ENCODE measurements at regions not wholly inside any gene's neighbourhood (a gene's known extent, or its start where the extent isn't known, plus 50 kb on each side); places are given as distances from the start of the nearest gene placed in this dataset.

- DNase-seq (no peak), ATAC-seq (ENCODE audit: poor library complexity) (no peak)
- H3K4me1 ChIP-seq (ENCODE audit: insufficient read depth, low read length): no peaks in the 10 kb centered on the region
- no peak overlapping the region for H3K27ac ChIP-seq (ENCODE audit: low read depth in 1 of 2, low read length in 2 of 2)
- Mint-ChIP-seq H3K27me3 (no peaks in the 10 kb centered on the region), H3K27ac (no peak overlapping the region), H3K4me1 (ENCODE audit: low read depth) (peaks cover 11% of the 10 kb centered on the region), H3K9me3 (no peaks in the 10 kb centered on the region), H3K36me3 (ENCODE audit: low read depth) (no peaks in the 10 kb centered on the region), H3K4me3 (no peak overlapping the region)
- intact Hi-C loops (cut with DNase I, micrococcal nuclease): no loop called here
- no peak overlapping the region for H3K4me3 ChIP-seq (ENCODE audit: low read length)
- no peaks in the 10 kb centered on the region for H3K9me3 ChIP-seq (ENCODE audit: control insufficient read depth in 1 of 2, insufficient read depth in 1 of 2, low read length in 2 of 2)
- H3K27me3 ChIP-seq (ENCODE audit: control insufficient read depth in 1 of 2, insufficient read depth in 2 of 2, low read length in 2 of 2): no peaks in the 10 kb centered on the region
- CTCF ChIA-PET: no interaction called here
- POLR2A ChIA-PET: no interaction called here
- TF ChIP-seq CTCF (IDR thresholded peaks at IDR 0.05): no peak
- no peaks in the 10 kb centered on the region for H3K36me3 ChIP-seq (ENCODE audit: insufficient read depth, low read length)
These were observed 272.0 kb downstream of the DTHD1 start for GRCh38 chr4:36553453-36553852.

GRCh38 chr4:36556984-36557383, 275.6 kb downstream of the DTHD1 start:
- H3K4me1 ChIP-seq (ENCODE audit: insufficient read depth, low read length): no peaks in the 10 kb centered on the region
- Mint-ChIP-seq H3K9me3 (peaks cover 3% of the 10 kb centered on the region), H3K36me3 (ENCODE audit: low read depth) (no peaks in the 10 kb centered on the region), H3K4me1 (ENCODE audit: low read depth) (peaks cover 2% of the 10 kb centered on the region), H3K27me3 (no peaks in the 10 kb centered on the region), H3K4me3 (no peak overlapping the region), H3K27ac (no peak overlapping the region)
- ChIA-PET CTCF (no interaction called here), POLR2A (no interaction called here)
- no peaks in the 10 kb centered on the region for H3K9me3 ChIP-seq (ENCODE audit: control insufficient read depth in 1 of 2, insufficient read depth in 1 of 2, low read length in 2 of 2)
- ATAC-seq (ENCODE audit: poor library complexity) (no peak), DNase-seq (no peak)
- no peak for TF ChIP-seq CTCF (IDR thresholded peaks at IDR 0.05)
- no peak overlapping the region for H3K4me3 ChIP-seq (ENCODE audit: low read length)
- no peaks in the 10 kb centered on the region for H3K36me3 ChIP-seq (ENCODE audit: insufficient read depth, low read length)
- H3K27me3 ChIP-seq (ENCODE audit: control insufficient read depth in 1 of 2, insufficient read depth in 2 of 2, low read length in 2 of 2): no peaks in the 10 kb centered on the region
- intact Hi-C loops (cut with DNase I, micrococcal nuclease): no loop called here
- no peak overlapping the region for H3K27ac ChIP-seq (ENCODE audit: low read depth in 1 of 2, low read length in 2 of 2)

GRCh38 chr4:36568575-36568974, 287.2 kb downstream of the DTHD1 start:
- Mint-ChIP-seq H3K27ac (no peak overlapping the region), H3K4me1 (ENCODE audit: low read depth) (no peaks in the 10 kb centered on the region), H3K9me3 (peaks cover 3% of the 10 kb centered on the region), H3K4me3 (no peak overlapping the region), H3K27me3 (peaks cover 9% of the 10 kb centered on the region), H3K36me3 (ENCODE audit: low read depth) (no peaks in the 10 kb centered on the region)
- no peaks in the 10 kb centered on the region for H3K9me3 ChIP-seq (ENCODE audit: control insufficient read depth in 1 of 2, insufficient read depth in 1 of 2, low read length in 2 of 2)
- DNase-seq (no peak), ATAC-seq (ENCODE audit: poor library complexity) (no peak)
- H3K4me3 ChIP-seq (ENCODE audit: low read length): no peak overlapping the region
- CTCF ChIA-PET: no interaction called here
- H3K4me1 ChIP-seq (ENCODE audit: insufficient read depth, low read length): no peaks in the 10 kb centered on the region
- intact Hi-C loops (cut with DNase I, micrococcal nuclease): no loop called here
- H3K27ac ChIP-seq (ENCODE audit: low read depth in 1 of 2, low read length in 2 of 2): no peak overlapping the region
- no peak for TF ChIP-seq CTCF (IDR thresholded peaks at IDR 0.05)
- POLR2A ChIA-PET: no interaction called here
- H3K27me3 ChIP-seq (ENCODE audit: control insufficient read depth in 1 of 2, insufficient read depth in 2 of 2, low read length in 2 of 2): no peaks in the 10 kb centered on the region
- no peaks in the 10 kb centered on the region for H3K36me3 ChIP-seq (ENCODE audit: insufficient read depth, low read length)

All from CD4-positive, alpha-beta T cell (primary cell).